Frontal cortex (tissue), 3 donors: ENCODE measurements at regions not wholly inside any gene's neighbourhood (a gene's known extent, or its start where the extent isn't known, plus 50 kb on each side); places are given as distances from the start of the nearest gene placed in this dataset.

ENCODE experiments used
- DNase-seq, 2 donors: peaks; one replicate each; pipeline ENCODE4 v3.0.0; 2012; ENCODE audit warnings: low spot score in 2 of 2
- FAIRE-seq: peaks from 2 replicates; lab custom pipeline; 2012; peaks lifted over from hg19 to GRCh38; lab: Jason Lieb, UNC
- donor health status: control.
- donor health status: control.
- donor health status: control.

- FAIRE-seq (no peak), DNase-seq (no peak)
Measured at GRCh38 chr14:26982071-26982470, 384.2 kb upstream of the NOVA1 start.

- FAIRE-seq (peak; percentile 91), DNase-seq (no peak)
Measured at GRCh38 chr14:26984311-26985177, 386.7 kb upstream of the NOVA1 start.

GRCh38 chr14:26987744-26988363 is 390.0 kb upstream of the NOVA1 start:
- FAIRE-seq, result no peak
- DNase-seq, result no peak

- FAIRE-seq (no peak), DNase-seq (no peak)
Measured at GRCh38 chr14:26990946-26991345, 393.1 kb upstream of the NOVA1 start.

- FAIRE-seq (no peak), DNase-seq (no peak)
Measured at GRCh38 chr14:26992403-26993115, 394.7 kb upstream of the NOVA1 start.

- DNase-seq (no peak), FAIRE-seq (no peak)
Measured at GRCh38 chr14:26993556-26993955, 395.7 kb upstream of the NOVA1 start.

GRCh38 chr14:26995301-26995700 is 397.5 kb upstream of the NOVA1 start:
- DNase-seq (no peak), FAIRE-seq (no peak)

- DNase-seq (no peak), FAIRE-seq (no peak)
Measured at GRCh38 chr14:26996246-26996645, 398.4 kb upstream of the NOVA1 start.

GRCh38 chr14:27002179-27002578 is 404.3 kb upstream of the NOVA1 start:
- DNase-seq (no peak), FAIRE-seq (no peak)

- FAIRE-seq (no peak), DNase-seq (no peak)
Measured at GRCh38 chr14:27006570-27006969, 408.7 kb upstream of the NOVA1 start.

GRCh38 chr14:27008187-27008586 is 410.4 kb upstream of the NOVA1 start:
- FAIRE-seq (no peak), DNase-seq (no peak)

GRCh38 chr14:27012641-27013040 is 414.8 kb upstream of the NOVA1 start:
- FAIRE-seq (no peak), DNase-seq (no peak)

GRCh38 chr14:27013678-27014077 is 415.8 kb upstream of the NOVA1 start:
- no peak for FAIRE-seq
- no peak for DNase-seq

GRCh38 chr14:27015065-27015464 is 417.2 kb upstream of the NOVA1 start:
- no peak for DNase-seq
- FAIRE-seq, result no peak

- no peak for DNase-seq
- no peak for FAIRE-seq
Measured at GRCh38 chr14:27025648-27026047, 427.8 kb upstream of the NOVA1 start.

GRCh38 chr14:27026097-27026496 is 428.3 kb upstream of the NOVA1 start:
- FAIRE-seq (no peak), DNase-seq (no peak)

GRCh38 chr14:27040552-27040951 is 442.7 kb upstream of the NOVA1 start:
- FAIRE-seq (no peak), DNase-seq (no peak)

- no peak for FAIRE-seq
Measured at GRCh38 chr14:27049701-27050100, 451.9 kb upstream of the NOVA1 start.

GRCh38 chr14:27050208-27050607 is 452.4 kb upstream of the NOVA1 start:
- DNase-seq (no peak), FAIRE-seq (no peak)

More at GRCh38 chr14:27049701-27050100, 451.9 kb upstream of the NOVA1 start:
- no peak for DNase-seq

GRCh38 chr14:27056586-27056985 is 458.8 kb upstream of the NOVA1 start:
- no peak for FAIRE-seq
- no peak for DNase-seq

GRCh38 chr14:27061299-27061698 is 463.5 kb upstream of the NOVA1 start:
- peak; percentile 10 for FAIRE-seq
- DNase-seq, result no peak
